IMR-90 (cell line): ENCODE measurements at regions not wholly inside any gene's neighbourhood (a gene's known extent, or its start where the extent isn't known, plus 50 kb on each side); places are given as distances from the start of the nearest gene placed in this dataset.

Experiments used
- BHLHE40 ChIP-seq: fragments of 150-350 bp; IDR thresholded peaks from 2 replicates; pipeline ENCODE4 v1.6.1; 2016; ENCODE audit warnings: mild to moderate bottlenecking, low read depth, low read length
- CEBPB ChIP-seq: IDR thresholded peaks from 2 replicates; pipeline ENCODE4 v1.6.1; 2012; ENCODE audit warnings: low read depth, low read length, improper control_type of control experiment
- CHD1 ChIP-seq: IDR thresholded peaks from 2 replicates; pipeline ENCODE4 v1.6.1; 2012; ENCODE audit warnings: low read depth, low read length, improper control_type of control experiment
- MAFK ChIP-seq: IDR thresholded peaks from 2 replicates; pipeline ENCODE4 v1.6.1; 2012; ENCODE audit warnings: low read depth, low read length, improper control_type of control experiment
- MAZ ChIP-seq: IDR thresholded peaks from 2 replicates; pipeline ENCODE4 v1.6.1; 2012; ENCODE audit warnings: low read depth, mild to moderate bottlenecking, low read length, improper control_type of control experiment, moderate library complexity, borderline replicate concordance
- POLR2A ChIP-seq: IDR thresholded peaks from 2 replicates; pipeline ENCODE4 v1.6.1; 2012; ENCODE audit warnings: mild to moderate bottlenecking, low read depth, low read length
- RAD21 ChIP-seq: IDR thresholded peaks from 2 replicates; pipeline ENCODE4 v1.6.1; 2012; ENCODE audit warnings: low read length, improper control_type of control experiment
- RCOR1 ChIP-seq: IDR thresholded peaks from 2 replicates; pipeline ENCODE4 v1.6.1; 2012; ENCODE audit warnings: mild to moderate bottlenecking, low read length, improper control_type of control experiment; ENCODE audit not compliant: insufficient replicate concordance
- RFX5 ChIP-seq: IDR thresholded peaks from 2 replicates; pipeline ENCODE4 v1.8.0; 2012; ENCODE audit warnings: low read depth, mild to moderate bottlenecking, low read length, moderate library complexity
- TF ChIP-seq, protein P1 (sequence below): conservative IDR thresholded peaks from 2 replicates; pipeline ENCODE4 v1.5.1; 2012; ENCODE audit warnings: mild to moderate bottlenecking, low read depth, low read length, improper control_type of control experiment
- TF ChIP-seq, protein P2 (sequence below): fragments of 150-350 bp; IDR thresholded peaks from 2 replicates; pipeline ENCODE4 v1.6.1; 2016; ENCODE audit warnings: low read depth, mild to moderate bottlenecking, low read length, moderate library complexity, borderline replicate concordance
- TF ChIP-seq, protein P3 (sequence below): fragments of 150-350 bp; IDR thresholded peaks from 2 replicates; pipeline ENCODE4 v1.6.1; 2017; ENCODE audit warnings: mild to moderate bottlenecking, antibody characterized with exemption, low read length, low read depth

DNA sequence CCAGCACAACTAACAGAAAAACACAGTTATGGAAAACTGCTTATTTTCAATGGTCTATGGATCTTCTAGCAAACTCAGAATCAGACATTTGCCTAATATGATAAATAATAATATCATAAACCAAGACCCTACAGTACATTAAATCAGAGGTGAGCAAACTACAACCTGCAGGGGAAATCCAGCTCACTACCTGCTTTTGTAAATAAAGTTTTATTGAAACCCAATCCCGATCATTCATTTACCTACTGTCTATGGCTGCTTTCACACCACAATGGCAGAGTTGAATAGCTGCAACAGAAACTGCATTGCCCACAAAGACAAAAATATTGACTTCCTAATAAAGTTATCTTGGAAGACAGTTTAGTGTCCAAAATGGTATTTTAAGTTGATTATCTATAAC is 108.5 kb downstream of the ELAPOR2 start:
- no peak for TF ChIP-seq POLR2A
- TF ChIP-seq, protein P1, sequence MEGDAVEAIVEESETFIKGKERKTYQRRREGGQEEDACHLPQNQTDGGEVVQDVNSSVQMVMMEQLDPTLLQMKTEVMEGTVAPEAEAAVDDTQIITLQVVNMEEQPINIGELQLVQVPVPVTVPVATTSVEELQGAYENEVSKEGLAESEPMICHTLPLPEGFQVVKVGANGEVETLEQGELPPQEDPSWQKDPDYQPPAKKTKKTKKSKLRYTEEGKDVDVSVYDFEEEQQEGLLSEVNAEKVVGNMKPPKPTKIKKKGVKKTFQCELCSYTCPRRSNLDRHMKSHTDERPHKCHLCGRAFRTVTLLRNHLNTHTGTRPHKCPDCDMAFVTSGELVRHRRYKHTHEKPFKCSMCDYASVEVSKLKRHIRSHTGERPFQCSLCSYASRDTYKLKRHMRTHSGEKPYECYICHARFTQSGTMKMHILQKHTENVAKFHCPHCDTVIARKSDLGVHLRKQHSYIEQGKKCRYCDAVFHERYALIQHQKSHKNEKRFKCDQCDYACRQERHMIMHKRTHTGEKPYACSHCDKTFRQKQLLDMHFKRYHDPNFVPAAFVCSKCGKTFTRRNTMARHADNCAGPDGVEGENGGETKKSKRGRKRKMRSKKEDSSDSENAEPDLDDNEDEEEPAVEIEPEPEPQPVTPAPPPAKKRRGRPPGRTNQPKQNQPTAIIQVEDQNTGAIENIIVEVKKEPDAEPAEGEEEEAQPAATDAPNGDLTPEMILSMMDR, result no peak
- no peak for TF ChIP-seq RAD21
- no peak for TF ChIP-seq MAZ
- TF ChIP-seq CEBPB, result no peak
- TF ChIP-seq MAFK, result no peak
- TF ChIP-seq, protein P2, sequence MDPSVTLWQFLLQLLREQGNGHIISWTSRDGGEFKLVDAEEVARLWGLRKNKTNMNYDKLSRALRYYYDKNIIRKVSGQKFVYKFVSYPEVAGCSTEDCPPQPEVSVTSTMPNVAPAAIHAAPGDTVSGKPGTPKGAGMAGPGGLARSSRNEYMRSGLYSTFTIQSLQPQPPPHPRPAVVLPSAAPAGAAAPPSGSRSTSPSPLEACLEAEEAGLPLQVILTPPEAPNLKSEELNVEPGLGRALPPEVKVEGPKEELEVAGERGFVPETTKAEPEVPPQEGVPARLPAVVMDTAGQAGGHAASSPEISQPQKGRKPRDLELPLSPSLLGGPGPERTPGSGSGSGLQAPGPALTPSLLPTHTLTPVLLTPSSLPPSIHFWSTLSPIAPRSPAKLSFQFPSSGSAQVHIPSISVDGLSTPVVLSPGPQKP, result no peak
- TF ChIP-seq, protein P3, sequence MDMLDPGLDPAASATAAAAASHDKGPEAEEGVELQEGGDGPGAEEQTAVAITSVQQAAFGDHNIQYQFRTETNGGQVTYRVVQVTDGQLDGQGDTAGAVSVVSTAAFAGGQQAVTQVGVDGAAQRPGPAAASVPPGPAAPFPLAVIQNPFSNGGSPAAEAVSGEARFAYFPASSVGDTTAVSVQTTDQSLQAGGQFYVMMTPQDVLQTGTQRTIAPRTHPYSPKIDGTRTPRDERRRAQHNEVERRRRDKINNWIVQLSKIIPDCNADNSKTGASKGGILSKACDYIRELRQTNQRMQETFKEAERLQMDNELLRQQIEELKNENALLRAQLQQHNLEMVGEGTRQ, result no peak
- no peak for TF ChIP-seq CHD1
- TF ChIP-seq RCOR1, result no peak
- TF ChIP-seq BHLHE40, result no peak
- no peak for TF ChIP-seq RFX5
